AG08395 (cell line): ENCODE measurements at regions not wholly inside any gene's neighbourhood (a gene's known extent, or its start where the extent isn't known, plus 50 kb on each side); places are given as distances from the start of the nearest gene placed in this dataset.
"Not testable (repeated sequence)": the region's sequence is repeated elsewhere in the genome, so short reads cannot be mapped to it uniquely, and the experiment has no call there.

Source experiments
- DNase-seq: peaks from one replicate; pipeline ENCODE4 v3.0.0; 2012; ENCODE audit warnings: mixed read lengths, low spot score

DNA sequence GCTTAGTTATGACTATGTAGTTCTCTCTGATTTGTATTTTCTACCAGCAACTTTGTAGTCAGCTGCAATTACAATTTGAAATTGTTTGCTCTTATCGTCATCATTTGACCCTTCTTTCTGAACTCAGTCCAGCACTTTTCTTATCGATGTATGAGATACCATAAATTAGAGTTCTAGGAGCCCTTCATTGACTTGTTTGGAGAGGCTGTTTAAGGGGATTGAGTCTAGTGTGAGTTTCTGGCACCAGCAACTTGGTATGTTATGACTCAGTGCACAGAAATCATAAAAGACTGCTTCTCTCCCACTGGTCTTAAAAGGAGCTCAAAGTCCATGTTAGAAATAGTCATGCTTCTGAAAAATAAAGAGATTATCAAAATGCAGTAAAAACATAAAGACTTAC lies 190.3 kb downstream of the TENT5A start:
- DNase-seq, result peak; percentile 73

DNA sequence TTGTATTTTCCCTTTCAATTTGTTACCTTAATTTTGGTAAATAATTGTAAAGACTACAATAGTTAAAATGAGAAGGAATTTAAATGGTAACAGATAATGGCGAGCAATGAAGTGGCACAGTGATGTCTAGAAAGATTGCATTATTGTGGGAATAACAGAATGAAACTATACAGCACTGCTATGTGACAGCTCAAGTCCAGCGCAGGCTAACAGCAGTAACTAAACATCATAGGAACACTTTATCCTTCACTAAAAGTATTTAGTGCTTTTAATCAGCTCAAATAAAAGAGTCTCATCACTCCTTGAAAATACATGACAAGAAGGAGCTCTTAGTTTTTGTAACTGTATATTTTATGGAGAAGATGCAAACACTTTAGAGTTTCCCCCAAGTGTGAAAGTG lies 190.8 kb downstream of the TENT5A start:
- no peak for DNase-seq

DNA sequence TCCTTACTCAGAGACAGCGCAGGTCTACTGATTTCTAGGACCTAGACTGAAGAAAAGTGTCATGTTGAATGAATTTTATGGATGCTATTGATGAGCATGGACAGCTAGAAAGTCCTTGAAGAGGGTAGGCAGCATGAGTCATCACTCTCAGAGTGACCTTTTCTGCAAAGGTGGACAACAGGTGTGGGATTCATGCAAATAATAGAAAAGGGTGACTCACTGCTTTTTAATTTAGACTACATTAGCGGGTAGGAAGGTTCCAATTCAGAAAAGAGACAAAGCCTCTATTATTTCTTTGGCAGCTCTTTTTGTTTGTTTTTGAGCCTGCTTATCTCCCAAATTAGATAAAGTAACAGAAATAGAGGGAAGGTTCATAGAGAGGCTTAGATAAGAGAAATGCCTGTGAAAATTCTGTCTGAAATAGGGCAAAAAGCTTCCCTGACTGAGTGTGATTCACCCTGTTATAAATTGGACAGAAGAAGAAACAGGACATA lies 191.4 kb downstream of the TENT5A start:
- no peak for DNase-seq

DNA sequence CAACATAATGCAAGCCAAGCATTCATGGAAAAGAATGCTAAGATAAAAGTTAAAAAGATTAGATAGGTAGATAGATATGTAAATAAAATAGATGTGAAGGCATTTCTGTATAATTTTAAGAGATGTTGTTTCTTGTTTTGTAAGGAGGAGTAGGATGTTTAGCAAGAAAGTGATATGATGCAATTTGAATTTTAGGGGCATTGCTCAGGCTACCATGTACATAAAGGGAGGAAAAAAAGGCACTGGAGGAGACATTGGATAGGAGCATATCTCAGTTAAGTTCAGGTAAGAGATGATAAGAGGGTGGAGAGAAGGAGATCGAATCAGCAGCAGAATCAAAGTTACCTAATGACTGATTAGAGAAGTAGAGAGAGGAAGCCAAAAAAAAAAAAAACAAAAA lies 194.7 kb downstream of the TENT5A start:
- DNase-seq, result no peak

DNA sequence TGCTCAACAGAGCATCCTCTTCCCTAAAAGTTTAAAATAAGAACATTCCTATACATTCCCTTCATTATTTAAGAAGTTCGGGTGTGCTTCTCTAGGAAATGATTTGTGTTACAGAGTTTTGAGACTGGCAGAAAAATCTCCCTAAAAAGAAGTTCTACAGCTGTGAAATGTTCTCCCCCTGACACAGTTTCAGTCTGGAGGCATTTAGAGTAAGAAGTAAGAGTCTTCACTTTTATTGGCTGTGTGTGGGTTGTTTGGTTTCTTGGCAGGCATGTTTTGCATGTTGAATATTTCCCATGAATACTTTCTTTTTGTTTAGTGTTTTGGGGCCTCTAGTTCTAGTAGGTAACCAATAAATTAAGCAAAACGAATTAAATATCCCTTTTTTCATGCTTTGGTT lies 195.9 kb downstream of the TENT5A start:
- no peak for DNase-seq

DNA sequence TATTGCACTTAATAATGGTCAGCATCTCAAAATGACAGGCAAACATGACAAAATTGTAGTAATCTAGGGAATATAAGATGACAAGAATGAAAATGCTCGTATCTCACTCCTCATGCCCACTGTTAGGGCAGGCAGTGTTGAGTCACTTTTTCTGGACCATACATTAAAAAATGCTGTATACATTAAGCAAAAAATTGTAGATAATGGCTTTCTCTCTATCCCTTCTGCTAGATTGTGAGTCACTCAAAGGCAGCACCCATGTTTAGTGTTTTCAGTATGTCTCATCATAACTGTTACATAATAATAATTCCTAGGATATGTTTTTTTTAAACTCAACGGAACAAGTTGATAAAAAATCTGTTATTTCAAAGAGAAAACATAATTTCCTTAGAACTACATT lies 199.3 kb downstream of the TENT5A start:
- DNase-seq, result no peak

DNA sequence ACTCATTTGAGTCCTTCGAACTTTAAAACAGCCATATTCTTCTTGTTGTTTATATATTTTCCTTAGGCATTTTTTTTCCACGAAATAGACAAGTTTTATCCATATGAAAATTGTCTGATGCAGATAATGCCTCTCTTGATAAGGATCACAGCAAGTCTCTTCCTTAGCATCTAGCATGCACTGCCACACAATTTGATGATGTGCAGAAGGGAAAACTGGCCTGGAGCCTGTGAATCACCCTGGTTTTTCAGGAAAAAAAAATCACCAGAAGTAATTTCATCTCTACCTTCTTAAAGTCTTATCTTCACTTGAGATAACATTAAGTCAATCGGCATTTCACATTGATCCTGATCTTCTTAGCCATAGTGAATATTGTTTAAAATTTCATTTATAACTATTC lies 199.8 kb downstream of the TENT5A start:
- DNase-seq, result no peak

DNA sequence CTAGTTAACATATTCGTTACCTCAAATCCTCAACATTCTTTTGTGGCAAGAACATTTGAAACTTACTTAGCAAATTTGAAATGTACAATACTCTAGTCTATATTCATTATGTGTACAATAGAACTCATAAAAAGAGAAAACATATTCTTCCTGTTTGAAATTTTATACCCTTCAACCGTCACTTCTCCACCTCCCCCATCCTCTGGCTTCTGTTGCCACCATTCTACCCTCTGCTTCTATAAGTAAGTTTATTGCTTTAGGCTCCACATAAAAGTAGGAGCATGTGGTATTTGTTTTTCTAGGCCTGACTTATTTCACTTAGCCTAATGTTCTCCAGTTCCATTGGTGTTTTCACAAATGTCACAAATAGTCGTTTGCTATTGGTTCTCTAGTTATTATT lies 205.3 kb downstream of the TENT5A start:
- DNase-seq, result no peak

DNA sequence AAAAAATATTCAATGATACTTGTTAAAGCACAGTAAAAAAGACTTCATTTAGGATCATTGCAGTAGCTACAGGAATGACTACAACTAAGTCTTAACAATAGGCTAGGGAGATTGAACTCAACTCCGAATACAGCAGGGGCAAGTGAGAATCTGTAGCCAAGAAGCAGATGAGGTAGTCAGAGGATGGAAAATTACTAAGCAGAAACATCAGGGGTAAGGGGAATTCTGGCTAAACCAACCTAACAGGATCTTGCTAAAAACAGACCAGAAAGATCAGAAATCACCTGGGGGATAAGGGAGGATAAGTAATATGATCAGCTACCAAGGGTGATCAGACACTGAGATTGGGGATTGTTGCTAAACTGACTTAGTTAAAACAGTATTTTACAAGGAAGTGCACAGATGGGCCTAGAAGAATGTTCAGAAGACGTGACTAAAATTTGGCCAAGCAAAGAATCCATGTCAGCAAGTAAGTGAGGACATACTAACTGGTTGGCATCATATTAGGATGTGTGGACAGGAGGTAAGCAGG lies 217.5 kb downstream of the TENT5A start:
- DNase-seq, result no peak

DNA sequence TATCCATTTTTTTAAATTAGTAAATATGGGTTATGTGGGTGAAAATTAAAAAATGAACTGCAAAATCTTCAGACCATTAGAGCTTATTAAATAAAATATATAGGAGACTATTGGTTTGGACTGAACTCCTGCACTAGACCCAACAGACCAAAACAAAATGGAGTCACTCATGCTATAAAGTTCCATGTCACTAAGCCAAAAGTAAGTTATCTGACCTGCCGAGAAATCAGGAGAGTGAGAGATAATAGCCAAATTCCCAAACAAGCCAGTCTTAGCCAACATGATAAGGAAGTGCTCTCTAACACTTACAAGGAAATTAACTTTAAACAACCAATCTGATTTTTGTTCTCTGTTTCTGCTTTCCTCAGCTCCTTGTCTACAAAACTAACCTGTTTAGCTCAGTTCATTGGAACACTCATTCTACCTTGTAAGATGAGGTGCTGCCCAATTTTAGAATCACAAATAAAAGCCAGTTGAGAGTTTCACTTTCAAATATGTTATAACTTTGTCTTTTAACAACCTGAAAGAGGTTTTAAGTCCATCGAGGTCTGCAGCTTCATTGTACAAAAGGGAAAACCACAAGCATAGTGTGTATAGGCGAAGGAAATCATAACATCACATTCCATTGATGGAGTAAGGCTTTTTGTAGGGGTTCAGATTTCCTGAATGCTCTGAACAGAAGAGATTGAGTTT lies 220.5 kb downstream of the TENT5A start:
- no peak for DNase-seq

DNA sequence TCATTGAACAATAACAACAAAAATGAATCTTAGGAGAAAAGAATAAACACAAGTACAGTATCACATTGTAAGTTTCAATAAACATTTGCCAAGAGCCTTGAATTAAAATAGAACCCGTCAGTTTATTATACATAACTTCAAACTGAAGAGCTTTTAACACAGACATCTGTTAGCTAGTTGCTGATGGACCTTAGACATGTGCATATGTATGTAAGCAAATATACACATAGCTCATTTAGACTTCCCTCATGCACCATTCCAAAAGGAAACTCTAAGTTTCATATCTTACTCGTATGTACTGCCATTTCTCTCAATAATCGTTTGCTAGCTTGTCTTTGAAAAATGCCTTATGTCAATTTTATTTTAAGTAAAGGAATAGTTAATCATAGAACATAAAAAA lies 235.0 kb downstream of the TENT5A start:
- no peak for DNase-seq

DNA sequence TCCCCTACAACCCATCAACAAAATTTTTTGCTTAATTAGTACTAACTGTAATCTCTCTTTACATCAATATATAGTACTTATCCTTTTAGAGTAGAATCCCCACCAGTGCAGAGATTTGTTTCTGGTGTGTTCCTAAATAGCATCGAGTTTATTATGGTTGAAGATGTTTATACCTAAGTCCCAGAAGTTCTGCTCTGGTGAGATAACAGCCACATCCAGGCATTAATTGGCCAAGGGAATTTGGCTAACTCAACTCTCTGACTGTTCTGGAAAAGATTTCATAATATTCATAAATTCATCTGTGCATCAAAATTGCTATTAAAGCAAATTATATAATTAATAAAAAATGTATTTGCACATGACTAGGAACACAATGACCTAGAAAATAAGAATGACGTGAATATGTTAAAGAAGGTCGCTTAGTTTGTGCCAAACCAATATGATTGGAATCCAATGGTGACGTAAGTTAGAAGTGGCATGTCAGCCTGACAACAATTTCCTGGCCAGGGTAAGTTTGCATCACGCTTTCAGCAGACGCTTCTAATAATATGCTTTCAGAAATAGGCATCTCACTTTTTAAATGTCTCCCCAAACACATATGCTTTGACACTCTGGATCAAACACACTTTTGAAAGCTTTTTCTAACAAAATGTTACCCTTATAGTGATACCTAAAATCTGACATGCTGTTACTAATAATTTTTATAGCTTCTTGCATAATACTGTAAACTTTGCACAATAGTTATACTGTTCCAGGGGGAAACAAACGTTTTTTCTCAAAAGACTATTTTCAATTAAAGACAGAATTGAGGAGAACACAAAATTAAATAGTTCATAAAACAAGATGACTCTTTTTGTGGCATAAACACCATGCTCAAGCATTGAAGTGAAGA lies 236.7 kb downstream of the TENT5A start:
- DNase-seq, result peak; percentile 42

DNA sequence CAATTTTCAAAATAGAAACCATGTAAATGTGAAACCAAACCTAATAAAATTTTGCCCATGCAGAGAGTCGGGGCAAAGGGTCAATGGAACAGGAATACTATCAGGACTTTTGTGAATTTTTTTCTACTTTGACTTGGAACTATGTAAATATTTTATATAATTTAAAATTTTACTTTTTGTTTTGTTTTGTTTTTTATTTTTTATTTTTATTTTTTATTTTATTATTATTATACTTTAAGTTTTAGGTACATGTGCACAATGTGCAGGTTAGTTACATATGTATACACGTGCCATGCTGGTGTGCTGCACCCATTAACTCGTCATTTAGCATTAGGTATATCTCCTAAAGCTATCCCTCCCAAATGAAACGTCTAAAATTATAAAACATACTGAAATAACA lies 238.3 kb downstream of the TENT5A start:
- not testable (repeated sequence) for DNase-seq

DNA sequence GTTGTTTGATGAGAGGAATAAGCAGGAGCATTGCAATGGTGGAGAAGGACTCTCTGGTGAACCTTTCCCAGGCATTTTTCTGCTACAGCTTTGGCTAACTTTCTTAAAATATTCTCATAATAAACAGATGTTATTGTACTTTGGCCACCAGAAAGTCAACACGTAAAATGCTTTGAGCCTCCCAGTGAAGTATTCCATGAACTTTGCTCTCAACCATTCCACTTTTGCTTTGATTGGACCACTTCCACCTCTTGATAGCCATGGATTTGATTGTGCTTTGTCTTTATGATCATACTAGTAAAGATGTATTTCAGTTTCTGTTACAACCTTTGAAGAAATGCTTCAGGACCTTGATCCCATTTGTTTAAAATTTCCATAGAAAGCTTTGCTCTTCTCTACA lies 241.1 kb downstream of the TENT5A start:
- DNase-seq, result no peak

DNA sequence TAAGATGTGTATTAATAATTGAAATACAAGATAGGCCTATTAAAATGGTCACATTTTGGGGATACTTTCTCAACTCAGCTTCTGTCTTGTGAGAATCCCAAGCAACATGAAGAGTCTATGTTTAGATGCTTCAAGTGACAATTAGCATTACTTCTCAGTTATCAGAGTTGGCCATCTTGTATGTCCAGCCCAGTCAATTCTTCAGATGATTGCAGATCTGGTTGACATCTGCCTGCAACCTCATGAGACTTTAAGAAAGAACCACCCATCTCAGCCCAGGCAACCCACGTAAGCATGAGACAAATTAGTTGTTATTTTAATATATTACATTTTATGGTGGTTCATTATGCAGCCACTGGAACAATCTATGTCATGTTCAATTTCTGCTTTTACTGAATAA lies 256.5 kb downstream of the TENT5A start:
- no peak for DNase-seq

DNA sequence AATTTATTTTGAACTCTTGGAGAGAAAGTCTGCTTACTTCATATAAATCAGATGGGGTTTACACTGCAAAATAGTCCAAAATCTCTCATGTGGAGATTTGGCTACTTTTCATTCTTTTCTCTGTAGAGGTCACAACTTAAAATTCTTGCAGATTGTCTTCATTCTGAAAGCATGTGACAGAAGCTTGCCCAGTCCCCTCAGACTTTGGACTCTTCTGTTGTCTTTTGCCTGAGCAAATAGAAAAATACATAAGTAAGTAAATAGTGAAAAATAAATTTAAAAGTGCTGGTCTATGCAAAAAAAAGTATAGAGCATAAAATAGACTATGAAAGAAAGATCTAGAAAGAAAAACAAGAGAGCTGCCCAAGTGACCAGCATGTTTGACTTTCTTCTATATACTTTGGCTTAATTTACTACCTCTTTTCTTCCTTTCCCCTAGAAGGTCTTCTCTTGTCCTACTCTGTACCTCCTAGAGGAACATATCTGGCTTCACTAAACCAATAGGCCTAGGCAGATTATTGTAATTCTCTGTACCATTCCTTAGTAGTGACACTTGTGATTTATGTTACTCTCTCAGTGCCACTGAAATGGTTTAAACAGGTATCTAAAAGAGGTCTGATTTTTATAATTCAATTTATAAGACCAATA lies 260.9 kb downstream of the TENT5A start:
- no peak for DNase-seq

DNA sequence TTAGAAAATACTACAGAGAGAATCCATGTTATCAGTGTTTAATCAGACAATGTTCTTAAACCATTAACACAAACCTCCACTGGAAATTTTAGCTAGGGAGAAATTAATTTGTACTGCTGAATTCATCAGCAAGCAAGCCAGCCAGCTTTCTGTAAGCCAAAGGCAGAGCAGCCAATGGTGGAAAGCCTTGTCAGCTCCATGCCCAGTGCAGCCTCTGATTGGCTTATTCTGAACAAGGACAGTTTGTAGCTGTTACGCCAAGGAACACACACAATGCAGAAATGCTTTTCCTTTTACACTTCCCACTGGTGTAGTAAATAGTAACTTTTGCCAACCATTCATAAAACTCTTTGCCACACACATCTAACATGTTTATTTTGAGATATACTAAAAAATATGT lies 265.0 kb downstream of the TENT5A start:
- no peak for DNase-seq

DNA sequence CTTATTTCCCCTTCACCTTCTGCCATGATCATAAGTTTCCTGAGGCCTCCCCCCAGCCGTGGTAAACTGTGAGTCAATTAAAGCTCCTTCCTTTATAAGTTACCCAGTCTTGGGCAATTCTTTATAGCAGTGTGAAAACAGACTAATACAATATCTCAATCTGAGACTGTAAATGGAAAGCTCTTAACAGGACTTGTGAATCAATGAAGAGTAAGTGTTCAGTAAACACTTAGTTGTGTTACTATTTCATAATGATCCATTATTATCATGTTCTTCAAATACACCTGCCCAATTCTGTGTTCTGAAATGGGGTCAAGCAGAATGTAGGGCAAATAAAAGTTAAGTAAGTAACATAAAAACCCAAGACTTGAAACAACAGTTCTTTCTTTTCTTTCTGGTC lies 266.2 kb downstream of the TENT5A start:
- no peak for DNase-seq

DNA sequence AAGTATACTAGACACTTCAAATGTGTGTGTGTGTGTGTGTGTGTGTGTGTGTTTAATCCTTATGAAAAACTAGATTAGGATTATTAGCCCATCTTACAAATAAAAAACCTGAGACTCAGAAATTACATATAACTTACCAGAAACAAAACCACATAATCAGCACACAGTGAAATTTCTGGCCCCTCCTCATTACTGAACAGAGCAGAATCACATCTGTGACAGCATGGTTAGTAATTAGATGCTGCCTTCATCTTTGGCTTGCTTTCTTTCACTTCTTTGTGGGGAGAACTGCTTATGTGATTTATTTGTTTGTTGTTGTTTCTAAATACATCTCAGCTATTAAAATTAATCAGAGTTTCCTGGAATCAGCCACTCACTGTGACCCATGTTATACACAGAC lies 267.1 kb downstream of the TENT5A start:
- DNase-seq, result no peak

DNA sequence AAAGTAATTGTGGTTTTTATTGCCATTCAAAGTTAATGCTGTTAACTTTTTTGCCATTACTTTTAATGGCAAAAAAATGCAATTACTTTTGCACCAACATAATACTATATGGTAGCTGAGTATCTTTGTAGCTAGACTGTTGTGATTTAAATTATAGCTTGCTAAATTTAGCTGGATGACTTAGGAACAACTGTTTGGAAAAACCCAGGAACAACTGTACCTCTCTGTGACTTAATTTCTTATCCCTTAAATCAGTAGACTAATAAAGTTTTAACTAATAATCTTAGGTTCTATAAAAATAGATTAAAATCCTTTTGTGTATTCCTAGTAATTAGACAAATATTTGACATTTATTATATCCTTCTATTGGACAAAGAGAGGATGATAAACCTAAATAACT lies 268.2 kb downstream of the TENT5A start:
- DNase-seq, result no peak

DNA sequence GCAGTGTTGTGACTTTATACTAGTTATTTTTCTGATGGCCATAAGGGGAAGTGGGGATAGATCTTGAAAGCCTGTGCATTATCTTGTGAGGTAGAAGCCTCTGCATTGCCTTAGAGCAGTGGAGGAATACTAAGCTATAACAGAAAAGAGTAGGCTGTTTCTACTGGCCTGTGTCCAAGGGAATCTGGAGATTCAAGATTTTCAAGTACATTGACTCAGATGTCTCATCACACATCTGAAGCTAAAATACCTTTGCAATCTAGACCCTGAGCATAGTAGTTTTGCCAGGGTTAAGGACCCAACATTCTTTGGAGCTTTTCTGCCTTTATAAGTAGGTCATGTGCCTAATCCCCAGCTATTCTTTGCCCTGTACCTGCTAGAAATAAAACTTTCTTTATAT lies 272.3 kb downstream of the TENT5A start:
- no peak for DNase-seq

DNA sequence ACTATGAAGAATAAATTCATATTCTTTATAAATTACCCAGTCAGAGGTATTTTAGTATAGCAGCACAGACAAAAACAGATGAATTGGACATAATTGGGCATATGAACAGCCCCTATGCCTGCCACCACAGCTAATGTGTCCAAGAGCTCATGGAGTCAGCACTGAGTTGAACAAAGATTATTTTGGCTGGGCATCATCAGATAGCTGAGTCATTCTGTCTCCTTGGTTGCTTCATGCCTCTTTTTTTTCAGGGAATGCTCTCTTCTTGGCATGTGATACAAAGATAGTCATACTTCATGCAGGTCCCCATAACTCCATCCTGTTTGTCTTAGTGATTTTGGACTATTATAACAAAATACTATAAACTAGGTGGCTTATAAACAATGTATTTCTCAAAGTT lies 275.6 kb downstream of the TENT5A start:
- peak; percentile 73 for DNase-seq

DNA sequence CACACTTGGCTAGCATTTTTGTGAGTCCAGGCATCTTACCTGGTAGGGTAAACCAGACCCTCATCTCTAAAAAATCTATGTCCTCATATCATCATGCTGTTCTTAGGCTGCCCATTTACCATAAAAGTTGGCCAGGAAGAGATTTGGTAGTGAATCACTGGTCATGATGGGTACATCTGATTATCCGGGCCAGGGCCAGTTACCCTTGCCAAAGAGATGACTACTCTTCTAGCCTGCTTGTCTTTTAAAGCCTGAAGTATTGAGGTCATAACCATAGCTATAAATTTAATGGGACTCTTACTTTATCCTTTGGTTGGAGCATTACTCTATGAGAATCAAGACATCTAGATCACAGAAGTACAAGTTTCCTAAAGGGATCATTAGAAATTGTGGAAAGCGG lies 276.8 kb downstream of the TENT5A start:
- peak; percentile 31 for DNase-seq
